ENCODE measurements at regions not wholly inside any gene's neighbourhood (a gene's known extent, or its start where the extent isn't known, plus 50 kb on each side); places are given as distances from the start of the nearest gene placed in this dataset.

DNA sequence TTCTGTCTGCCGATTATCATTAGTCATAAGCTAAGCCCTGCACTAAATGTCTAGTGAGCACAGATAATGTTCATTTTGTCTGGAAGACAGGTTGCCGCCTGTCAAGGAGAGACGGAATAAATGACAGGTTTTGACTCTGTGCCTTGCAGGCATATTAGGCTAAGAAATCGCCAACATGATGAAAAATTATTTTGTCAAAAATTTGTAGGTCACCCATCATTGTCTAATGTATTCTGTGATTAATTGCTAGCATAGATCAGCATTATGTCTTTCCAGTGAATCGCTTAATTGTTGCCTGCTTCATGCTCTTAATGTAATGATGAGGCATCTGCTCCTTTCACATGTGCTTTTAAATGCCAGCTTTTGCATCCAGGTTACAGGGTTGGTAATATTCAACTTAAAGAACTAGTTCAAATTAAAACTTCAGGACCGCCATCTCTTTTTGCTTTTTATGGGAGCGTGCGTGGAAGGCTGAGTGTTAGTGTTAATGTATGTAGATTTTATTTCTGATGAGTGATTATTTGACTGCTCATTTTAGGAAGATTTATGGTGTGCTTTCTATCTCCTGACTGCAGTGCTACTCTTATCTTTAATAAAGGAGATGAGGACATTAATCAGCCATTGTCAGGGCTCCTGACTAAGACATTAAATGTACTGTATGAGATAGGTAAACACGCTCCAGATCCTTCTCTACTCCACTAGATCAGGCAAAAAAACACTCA, 120.8 kb upstream of the MEIS2 start:
- no peak for TF ChIP-seq CTCF (IDR thresholded peaks at IDR 0.05; ENCODE audit: insufficient read depth, low read length, missing control alignments)
- POLR2A ChIA-PET: no interaction called here
- no peak overlapping the region for H3K4me3 ChIP-seq (ENCODE audit: low read depth, low read length)
- DNase-seq (ENCODE audit: low read depth, low spot score): no peak
- CTCF ChIA-PET: no interaction called here

GRCh38 chr15:37221671-37222145, 121.4 kb upstream of the MEIS2 start:
- no peak for DNase-seq (ENCODE audit: low read depth, low spot score)
- no peak for TF ChIP-seq CTCF (IDR thresholded peaks at IDR 0.05; ENCODE audit: insufficient read depth, low read length, missing control alignments)
- CTCF ChIA-PET: no interaction called here
- POLR2A ChIA-PET: no interaction called here
- H3K4me3 ChIP-seq (ENCODE audit: low read depth, low read length): no peak overlapping the region

DNA sequence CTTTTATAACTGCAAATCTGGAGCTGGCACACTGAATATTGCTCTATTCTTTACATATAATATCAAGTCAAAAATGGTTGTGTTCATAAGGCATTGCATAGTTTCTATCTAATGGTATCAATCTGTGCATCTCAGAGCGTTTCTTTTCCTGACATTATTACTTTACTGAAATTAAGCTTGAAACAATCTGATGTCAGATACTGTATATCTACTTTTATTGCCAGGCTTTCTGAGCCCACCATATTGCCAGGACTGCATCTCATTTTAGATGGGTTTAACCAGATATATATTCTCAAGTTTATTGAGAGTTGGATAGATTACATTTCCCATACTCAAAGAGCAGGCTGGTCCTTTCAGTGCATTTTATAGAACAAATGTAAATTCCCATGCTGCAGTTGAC, 122.7 kb upstream of the MEIS2 start:
- ChIA-PET POLR2A (no interaction called here), CTCF (no interaction called here)
- DNase-seq (ENCODE audit: low read depth, low spot score): no peak
- H3K4me3 ChIP-seq (ENCODE audit: low read depth, low read length): no peak overlapping the region
- no peak for TF ChIP-seq CTCF (IDR thresholded peaks at IDR 0.05; ENCODE audit: insufficient read depth, low read length, missing control alignments)

DNA sequence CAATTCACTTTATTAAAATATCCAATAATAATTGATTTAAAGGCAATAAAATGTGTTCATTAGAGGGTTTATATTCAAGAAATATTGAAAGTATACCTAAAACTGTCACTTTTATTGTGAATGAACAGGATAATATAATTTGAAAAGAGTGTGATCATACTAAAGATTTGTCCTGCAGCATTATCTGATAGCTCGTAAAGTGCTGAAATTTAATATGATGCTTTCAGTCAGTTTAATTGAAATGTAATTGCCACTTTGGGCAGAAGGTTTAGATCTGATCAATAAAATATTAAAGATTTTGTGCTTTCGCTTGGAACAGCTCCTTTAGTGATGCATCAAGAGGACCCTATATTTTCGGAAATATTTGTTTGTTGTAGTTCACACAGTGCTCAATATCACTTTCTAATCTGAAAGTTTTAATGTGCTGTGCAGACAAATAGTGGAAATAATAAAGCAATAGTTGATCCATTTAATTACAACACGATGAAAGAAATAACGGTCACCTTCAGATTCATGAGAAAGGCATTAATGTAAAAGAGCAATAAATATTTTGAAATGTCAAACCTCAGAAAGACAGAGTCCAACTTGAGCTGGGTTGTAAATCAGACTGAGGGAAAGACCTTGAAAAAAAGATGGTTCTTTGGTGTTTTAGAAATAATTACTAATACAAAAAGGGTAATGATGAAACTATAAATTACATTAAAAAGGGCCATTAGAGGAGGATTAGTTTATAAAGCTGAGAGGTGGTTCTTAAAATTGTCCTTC, 129.7 kb upstream of the MEIS2 start:
- CTCF ChIA-PET: interaction anchor here (0.9 kb wide), 1 partner anchor 27 kb away, joined by 3 read pairs; no protein-coding TSS in a partner anchor
- TF ChIP-seq CTCF (IDR thresholded peaks at IDR 0.05; ENCODE audit: insufficient read depth, low read length, missing control alignments): no peak
- DNase-seq (ENCODE audit: low read depth, low spot score): no peak
- POLR2A ChIA-PET: no interaction called here
- no peak overlapping the region for H3K4me3 ChIP-seq (ENCODE audit: low read depth, low read length)

- no peak for DNase-seq (ENCODE audit: low read depth, low spot score)
- no peak for TF ChIP-seq CTCF (IDR thresholded peaks at IDR 0.05; ENCODE audit: insufficient read depth, low read length, missing control alignments)
- H3K4me3 ChIP-seq (ENCODE audit: low read depth, low read length): no peak overlapping the region
- POLR2A ChIA-PET: no interaction called here
- CTCF ChIA-PET: no interaction called here
Observed at GRCh38 chr15:37245358-37245757, 145.0 kb upstream of the MEIS2 start.

GRCh38 chr15:37246065-37246464, 145.7 kb upstream of the MEIS2 start:
- no peak for DNase-seq (ENCODE audit: low read depth, low spot score)
- POLR2A ChIA-PET: no interaction called here
- no peak overlapping the region for H3K4me3 ChIP-seq (ENCODE audit: low read depth, low read length)
- CTCF ChIA-PET: no interaction called here
- no peak for TF ChIP-seq CTCF (IDR thresholded peaks at IDR 0.05; ENCODE audit: insufficient read depth, low read length, missing control alignments)

All from AG04449 (cell line).